Lower leg skin (tissue), 4 donors: ENCODE measurements at regions not wholly inside any gene's neighbourhood (a gene's known extent, or its start where the extent isn't known, plus 50 kb on each side); places are given as distances from the start of the nearest gene placed in this dataset.

Source experiments
- DNase-seq, 2 donors: peaks; one replicate each; pipeline ENCODE4 v3.0.0-alpha.2; 2019; ENCODE audit warnings: low spot score in 2 of 2
- H3K4me3 ChIP-seq: fragments of 200-600 bp; sonication (generic); 2 replicates; pipeline ENCODE4 v1.5.1; 2017; ENCODE audit warnings: mild to moderate bottlenecking, low read depth; ENCODE audit not compliant: poor library complexity, severe bottlenecking
- POLR2A ChIP-seq, 2 donors: fragments of 450-650 bp; IDR thresholded peaks; one replicate each; pipeline ENCODE4 v1.6.1; 2016 to 2017; ENCODE audit warnings: antibody characterized with exemption in 2 of 2, mild to moderate bottlenecking in 1 of 2, moderate library complexity in 1 of 2
- WGBS, 2 donors: methylation state at CpG; one replicate each; pipeline ENCODE4 v1.1.5; 2018; 5-methylcytosine and 5-hydroxymethylcytosine counted together
- intact Hi-C: fragments of 100-400 bp; cut with DNase I; formaldehyde crosslinking; loops from one replicate; pipeline ENCODE4 v1.15.0; 2023; ENCODE audit warnings: low total_unique reads
- TF ChIP-seq, protein P1 (sequence below), 3 donors: fragments of 450-650 bp; IDR thresholded peaks; one replicate each; pipeline ENCODE4 v1.5.1; 2016; ENCODE audit warnings: antibody characterized with exemption in 3 of 3, mild to moderate bottlenecking in 3 of 3, moderate library complexity in 2 of 3

DNA sequence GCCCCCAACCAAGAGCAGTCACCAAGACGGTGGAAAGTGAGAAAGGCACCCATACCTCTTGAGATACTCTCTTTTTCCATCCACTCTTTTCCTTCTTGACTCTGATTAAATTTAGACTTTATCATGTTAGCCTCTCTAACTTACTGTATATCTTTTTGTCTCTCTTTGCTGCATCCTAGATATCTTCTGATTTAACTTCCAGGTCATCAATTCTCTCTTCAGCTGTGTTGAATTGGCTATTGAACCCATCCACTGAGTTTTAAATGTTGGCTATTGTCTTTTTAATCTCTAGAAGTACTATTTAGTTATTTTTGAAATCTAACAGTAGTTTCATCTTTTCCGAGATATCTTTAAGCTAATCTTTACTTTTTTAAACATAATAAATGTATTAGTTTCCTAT lies 78.3 kb upstream of the MBOAT2 start:
- TF ChIP-seq, protein P1, sequence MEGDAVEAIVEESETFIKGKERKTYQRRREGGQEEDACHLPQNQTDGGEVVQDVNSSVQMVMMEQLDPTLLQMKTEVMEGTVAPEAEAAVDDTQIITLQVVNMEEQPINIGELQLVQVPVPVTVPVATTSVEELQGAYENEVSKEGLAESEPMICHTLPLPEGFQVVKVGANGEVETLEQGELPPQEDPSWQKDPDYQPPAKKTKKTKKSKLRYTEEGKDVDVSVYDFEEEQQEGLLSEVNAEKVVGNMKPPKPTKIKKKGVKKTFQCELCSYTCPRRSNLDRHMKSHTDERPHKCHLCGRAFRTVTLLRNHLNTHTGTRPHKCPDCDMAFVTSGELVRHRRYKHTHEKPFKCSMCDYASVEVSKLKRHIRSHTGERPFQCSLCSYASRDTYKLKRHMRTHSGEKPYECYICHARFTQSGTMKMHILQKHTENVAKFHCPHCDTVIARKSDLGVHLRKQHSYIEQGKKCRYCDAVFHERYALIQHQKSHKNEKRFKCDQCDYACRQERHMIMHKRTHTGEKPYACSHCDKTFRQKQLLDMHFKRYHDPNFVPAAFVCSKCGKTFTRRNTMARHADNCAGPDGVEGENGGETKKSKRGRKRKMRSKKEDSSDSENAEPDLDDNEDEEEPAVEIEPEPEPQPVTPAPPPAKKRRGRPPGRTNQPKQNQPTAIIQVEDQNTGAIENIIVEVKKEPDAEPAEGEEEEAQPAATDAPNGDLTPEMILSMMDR (IDR thresholded peaks at IDR 0.05): no peak
- no peak for TF ChIP-seq POLR2A (IDR thresholded peaks at IDR 0.05)
- DNase-seq: no peak
- WGBS, 2 donors: 90 to 91% methylated on average over 2 of the region's 2 CpGs
- no peak overlapping the region for H3K4me3 ChIP-seq
- intact Hi-C loops: no loop called here

DNA sequence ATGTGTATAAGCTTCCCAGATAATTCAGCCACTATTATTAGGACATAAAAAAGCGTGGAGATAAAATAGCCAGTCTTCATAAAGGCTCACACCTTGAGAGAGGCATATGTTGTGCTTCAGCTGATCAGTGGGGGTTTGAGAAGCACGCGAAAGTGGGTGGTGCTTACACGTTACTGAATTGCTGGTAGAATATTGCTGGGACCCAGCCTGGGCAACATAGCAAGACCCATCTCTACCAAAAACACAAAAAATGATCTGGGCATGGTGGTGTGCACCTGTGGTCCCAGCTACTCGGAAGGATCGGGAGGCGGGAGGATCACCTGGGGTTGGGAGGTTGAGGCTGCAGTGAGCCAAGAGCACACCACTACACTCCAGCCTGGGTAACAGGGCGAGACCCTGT lies 74.9 kb upstream of the MBOAT2 start:
- no peak overlapping the region for H3K4me3 ChIP-seq
- no peak for DNase-seq
- intact Hi-C loops: no loop called here
- WGBS, 2 donors: 92 to 96% methylated on average over 8 of the region's 8 CpGs
- no peak for TF ChIP-seq POLR2A (IDR thresholded peaks at IDR 0.05)
- TF ChIP-seq, protein P1 (IDR thresholded peaks at IDR 0.05): no peak

DNA sequence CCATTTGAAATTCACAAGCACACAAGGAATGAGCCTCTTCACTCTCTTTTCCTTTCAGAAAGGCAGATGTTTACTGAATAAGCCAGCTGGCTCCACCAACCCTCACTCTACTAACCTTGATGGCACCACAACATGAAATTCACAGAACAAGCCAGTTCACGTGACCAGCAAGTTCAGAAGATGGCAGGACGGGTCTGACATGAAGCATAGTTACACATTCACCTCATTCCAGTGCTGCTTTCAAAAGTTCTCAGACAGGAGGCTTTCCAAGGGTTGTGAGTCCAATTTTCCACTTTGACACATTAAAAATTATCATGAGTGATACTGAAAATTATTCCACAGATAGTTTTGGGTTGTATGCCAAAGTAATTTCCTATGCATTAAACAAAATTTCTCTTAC lies 74.2 kb upstream of the MBOAT2 start:
- TF ChIP-seq, protein P1 (IDR thresholded peaks at IDR 0.05): no peak
- no peak for TF ChIP-seq POLR2A (IDR thresholded peaks at IDR 0.05)
- WGBS, 2 donors: 53 to 66% methylated on average over 2 of the region's 2 CpGs
- H3K4me3 ChIP-seq: no peak overlapping the region
- intact Hi-C loops: no loop called here
- no peak for DNase-seq

DNA sequence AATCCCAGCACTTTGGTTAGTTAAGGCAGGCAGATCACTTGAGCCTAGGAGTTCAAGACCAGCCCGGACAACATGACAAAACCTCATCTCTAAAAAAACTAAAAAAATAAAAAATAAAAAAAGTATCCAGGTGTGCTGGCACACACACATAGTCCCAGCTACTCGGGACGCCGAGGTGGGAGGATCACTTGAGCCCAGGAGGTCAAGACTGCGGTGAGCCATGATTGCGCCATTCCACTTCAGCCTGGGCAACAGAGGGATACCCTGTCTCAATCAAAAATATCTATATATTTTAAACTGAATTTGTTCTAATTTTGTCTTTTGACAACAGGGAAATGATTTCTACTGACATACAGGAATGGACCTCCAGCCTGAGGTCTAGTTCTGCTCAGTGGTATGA lies 73.3 kb upstream of the MBOAT2 start:
- TF ChIP-seq POLR2A (IDR thresholded peaks at IDR 0.05): no peak
- TF ChIP-seq, protein P1 (IDR thresholded peaks at IDR 0.05): no peak
- no peak for DNase-seq
- WGBS, 2 donors: 92 to 96% methylated on average over 6 of the region's 6 CpGs
- H3K4me3 ChIP-seq: no peak overlapping the region
- intact Hi-C loops: no loop called here

DNA sequence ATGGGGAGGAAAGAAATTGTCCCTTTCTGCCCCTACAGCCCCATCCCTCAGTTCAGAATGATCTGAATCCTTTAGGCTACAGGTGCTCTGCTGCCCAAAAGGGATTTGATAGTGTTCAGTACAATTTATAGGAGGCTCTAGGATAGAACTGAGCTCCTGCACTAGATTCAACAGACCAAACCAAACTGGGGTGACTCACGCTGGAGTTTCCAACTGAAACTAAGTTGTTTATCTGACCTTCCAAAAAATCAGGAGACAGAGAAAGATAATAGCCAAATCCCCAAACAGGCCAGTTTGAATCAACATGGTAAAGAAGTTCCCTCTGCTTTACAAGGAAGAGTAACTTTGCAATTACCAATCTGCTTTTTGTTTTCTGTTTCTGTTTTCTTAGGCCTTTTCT lies 72.7 kb upstream of the MBOAT2 start:
- H3K4me3 ChIP-seq: no peak overlapping the region
- no peak for DNase-seq
- intact Hi-C loops: no loop called here
- WGBS, 2 donors: 85 to 88% methylated on average over 1 of the region's 1 CpG
- TF ChIP-seq POLR2A (IDR thresholded peaks at IDR 0.05): no peak
- TF ChIP-seq, protein P1 (IDR thresholded peaks at IDR 0.05): no peak

DNA sequence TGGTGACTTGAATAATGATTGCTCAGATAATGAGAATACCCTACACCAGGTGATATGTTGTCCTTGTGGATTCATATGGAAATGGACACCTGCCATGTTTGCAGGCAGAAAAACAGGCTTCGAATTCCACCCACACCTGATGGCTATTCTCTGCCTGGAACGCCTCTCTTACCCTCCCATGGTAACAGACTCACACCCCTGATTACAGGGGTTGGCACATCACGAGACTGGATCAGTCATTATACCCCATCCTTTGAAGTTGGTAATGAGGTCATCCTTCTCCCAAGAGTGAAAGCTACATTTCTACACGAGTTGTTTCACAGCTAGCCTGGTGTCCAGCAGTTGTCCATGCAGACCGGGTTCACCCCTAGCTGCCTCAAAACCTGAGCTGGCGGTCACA lies 71.4 kb upstream of the MBOAT2 start:
- 77 to 79% methylated on average over 6 of the region's 6 CpGs for WGBS, 2 donors
- H3K4me3 ChIP-seq: no peak overlapping the region
- no peak for TF ChIP-seq POLR2A (IDR thresholded peaks at IDR 0.05)
- TF ChIP-seq, protein P1 (IDR thresholded peaks at IDR 0.05): no peak
- DNase-seq: no peak
- intact Hi-C loops: no loop called here
